ENCODE measurements at regions not wholly inside any gene's neighbourhood (a gene's known extent, or its start where the extent isn't known, plus 50 kb on each side); places are given as distances from the start of the nearest gene placed in this dataset.
A peak's percentile ranks its signal among the peaks of the same experiment; 100 is the strongest.

GRCh38 chr6:145071836-145072235 lies 663.5 kb downstream of the EPM2A start:
- no peaks in the 10 kb centered on the region for H3K9me3 ChIP-seq (ENCODE audit: control insufficient read depth, insufficient read depth, low read length)
- H3K27ac ChIP-seq (ENCODE audit: low read length) = no peak overlapping the region
- H3K27me3 ChIP-seq (ENCODE audit: control insufficient read depth, insufficient read depth, low read length) = no peaks in the 10 kb centered on the region
- no peak overlapping the region for H3K4me3 ChIP-seq (ENCODE audit: low read length)
- H3K36me3 ChIP-seq (ENCODE audit: control insufficient read depth, insufficient read depth, low read length) = no peaks in the 10 kb centered on the region
- no peak for DNase-seq (ENCODE audit: low read depth, low spot score)
- WGBS (ENCODE audit: insufficient coverage, insufficient read length) = no CpG with 5 or more reads among the region's 2 CpGs
- H3K4me1 ChIP-seq (ENCODE audit: control insufficient read depth, insufficient read depth, low read length) = no peaks in the 10 kb centered on the region

DNA sequence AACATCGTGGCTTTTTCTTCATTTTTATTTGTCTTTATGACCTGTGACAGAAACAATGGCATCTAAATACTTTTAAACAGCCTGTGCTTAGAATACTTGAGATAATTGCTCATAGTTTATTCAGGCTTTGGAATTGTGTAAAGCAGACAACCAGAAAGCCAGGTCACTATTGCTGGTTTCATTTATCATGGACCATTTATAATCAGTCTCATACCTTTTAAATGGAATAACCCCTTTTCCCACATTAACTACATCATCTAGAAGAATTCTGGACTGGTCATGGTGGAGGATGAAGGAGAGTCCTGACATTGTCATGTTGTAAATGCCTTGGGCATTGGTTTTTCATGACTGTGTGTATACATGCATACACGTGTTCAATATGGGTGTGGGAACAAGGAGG lies 661.5 kb downstream of the EPM2A start:
- H3K4me1 ChIP-seq (ENCODE audit: control insufficient read depth, insufficient read depth, low read length) = no peaks in the 10 kb centered on the region
- H3K4me3 ChIP-seq (ENCODE audit: low read length) = no peak overlapping the region
- no CpG with 5 or more reads among the region's 2 CpGs for WGBS (ENCODE audit: insufficient coverage, insufficient read length)
- no peaks in the 10 kb centered on the region for H3K9me3 ChIP-seq (ENCODE audit: control insufficient read depth, insufficient read depth, low read length)
- no peak for DNase-seq (ENCODE audit: low read depth, low spot score)
- H3K36me3 ChIP-seq (ENCODE audit: control insufficient read depth, insufficient read depth, low read length) = no peaks in the 10 kb centered on the region
- no peaks in the 10 kb centered on the region for H3K27me3 ChIP-seq (ENCODE audit: control insufficient read depth, insufficient read depth, low read length)
- H3K27ac ChIP-seq (ENCODE audit: low read length) = no peak overlapping the region

- Histone ChIP-seq H3K27me3 (ENCODE audit: control insufficient read depth, insufficient read depth, low read length) (no peaks in the 10 kb centered on the region), H3K4me3 (ENCODE audit: low read length) (no peak overlapping the region), H3K36me3 (ENCODE audit: control insufficient read depth, insufficient read depth, low read length) (no peaks in the 10 kb centered on the region), H3K4me1 (ENCODE audit: control insufficient read depth, insufficient read depth, low read length) (no peaks in the 10 kb centered on the region), H3K27ac (ENCODE audit: low read length) (no peak overlapping the region), H3K9me3 (ENCODE audit: control insufficient read depth, insufficient read depth, low read length) (no peaks in the 10 kb centered on the region)
- no peak for DNase-seq (ENCODE audit: low read depth, low spot score)
Measured at GRCh38 chr6:145074805-145075204, 660.5 kb downstream of the EPM2A start.

GRCh38 chr6:145075425-145075824 lies 659.9 kb downstream of the EPM2A start:
- no peaks in the 10 kb centered on the region for H3K4me1 ChIP-seq (ENCODE audit: control insufficient read depth, insufficient read depth, low read length)
- H3K4me3 ChIP-seq (ENCODE audit: low read length) = no peak overlapping the region
- no peaks in the 10 kb centered on the region for H3K27me3 ChIP-seq (ENCODE audit: control insufficient read depth, insufficient read depth, low read length)
- H3K27ac ChIP-seq (ENCODE audit: low read length) = no peak overlapping the region
- no CpG with 5 or more reads among the region's 1 CpG for WGBS (ENCODE audit: insufficient coverage, insufficient read length)
- DNase-seq (ENCODE audit: low read depth, low spot score) = no peak
- H3K9me3 ChIP-seq (ENCODE audit: control insufficient read depth, insufficient read depth, low read length) = no peaks in the 10 kb centered on the region
- H3K36me3 ChIP-seq (ENCODE audit: control insufficient read depth, insufficient read depth, low read length) = no peaks in the 10 kb centered on the region

DNA sequence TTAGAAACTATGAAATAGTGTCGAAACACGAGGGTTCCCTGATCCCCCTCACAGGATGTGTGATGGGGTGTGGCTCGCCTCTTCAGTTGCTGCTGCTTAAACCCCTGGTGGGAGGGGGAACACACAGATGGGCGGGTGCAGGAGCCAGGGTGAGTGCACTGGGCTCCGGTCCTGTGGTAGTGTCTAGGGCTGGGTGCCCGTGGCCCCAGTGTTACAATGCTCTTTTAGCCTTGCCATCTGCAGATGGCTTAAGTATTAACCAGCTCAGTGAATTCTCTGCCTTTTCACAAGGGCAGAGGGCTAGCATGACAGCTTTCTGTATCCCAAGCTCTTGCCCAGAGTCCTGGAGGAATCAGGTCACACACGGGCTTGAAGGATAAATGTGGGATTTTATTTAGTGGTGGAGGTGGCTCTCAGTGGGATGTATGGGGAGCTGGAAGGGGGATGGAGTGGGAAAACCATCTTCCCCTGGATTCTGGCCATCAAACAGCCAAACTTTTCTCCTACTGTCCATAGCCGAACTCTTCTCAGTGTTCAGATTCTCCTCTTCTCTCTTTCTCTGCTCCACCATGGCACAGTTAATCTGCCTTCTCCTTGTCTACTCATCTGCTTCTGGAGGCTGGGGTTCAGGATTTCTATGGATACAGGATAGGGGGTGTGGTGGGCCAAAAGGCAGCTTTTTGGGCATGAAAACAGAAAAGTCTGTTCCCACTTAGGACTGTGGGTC lies 659.0 kb downstream of the EPM2A start:
- H3K9me3 ChIP-seq (ENCODE audit: control insufficient read depth, insufficient read depth, low read length) = no peaks in the 10 kb centered on the region
- WGBS (ENCODE audit: insufficient coverage, insufficient read length) = no CpG with 5 or more reads among the region's 8 CpGs
- H3K27ac ChIP-seq (ENCODE audit: low read length) = no peak overlapping the region
- no peaks in the 10 kb centered on the region for H3K4me1 ChIP-seq (ENCODE audit: control insufficient read depth, insufficient read depth, low read length)
- DNase-seq (ENCODE audit: low read depth, low spot score) = no peak
- no peaks in the 10 kb centered on the region for H3K36me3 ChIP-seq (ENCODE audit: control insufficient read depth, insufficient read depth, low read length)
- no peak overlapping the region for H3K4me3 ChIP-seq (ENCODE audit: low read length)
- H3K27me3 ChIP-seq (ENCODE audit: control insufficient read depth, insufficient read depth, low read length) = no peaks in the 10 kb centered on the region

- no peak for DNase-seq (ENCODE audit: low read depth, low spot score)
Measured at GRCh38 chr6:145077382-145077781, 657.9 kb downstream of the EPM2A start.

DNA sequence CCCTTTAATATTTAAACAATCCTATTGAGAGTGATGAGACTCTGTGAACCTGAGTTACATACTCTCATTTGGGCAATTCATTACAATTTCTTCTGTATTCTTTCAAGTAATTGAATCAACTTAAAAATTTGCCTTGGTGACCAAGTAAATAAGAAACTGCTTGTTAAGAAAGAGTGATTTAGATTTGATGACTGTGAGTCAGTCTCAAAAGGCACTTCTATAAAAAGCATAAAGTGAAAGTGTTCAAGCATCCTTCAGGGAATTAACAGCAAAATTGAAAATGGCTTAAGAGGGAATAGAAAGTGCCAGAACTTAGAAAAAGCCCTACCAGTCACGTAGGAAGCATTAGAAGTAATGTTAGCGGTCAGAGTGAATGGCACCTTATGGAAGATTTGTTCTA lies 654.7 kb downstream of the EPM2A start:
- H3K27me3 ChIP-seq (ENCODE audit: control insufficient read depth, insufficient read depth, low read length) = no peaks in the 10 kb centered on the region
- H3K27ac ChIP-seq (ENCODE audit: low read length) = no peak overlapping the region
- no peak for DNase-seq (ENCODE audit: low read depth, low spot score)
- no peaks in the 10 kb centered on the region for H3K9me3 ChIP-seq (ENCODE audit: control insufficient read depth, insufficient read depth, low read length)
- no CpG with 5 or more reads among the region's 2 CpGs for WGBS (ENCODE audit: insufficient coverage, insufficient read length)
- no peaks in the 10 kb centered on the region for H3K36me3 ChIP-seq (ENCODE audit: control insufficient read depth, insufficient read depth, low read length)
- no peaks in the 10 kb centered on the region for H3K4me1 ChIP-seq (ENCODE audit: control insufficient read depth, insufficient read depth, low read length)
- no peak overlapping the region for H3K4me3 ChIP-seq (ENCODE audit: low read length)

More at GRCh38 chr6:145077382-145077781, 657.9 kb downstream of the EPM2A start:
- Histone ChIP-seq H3K27ac (ENCODE audit: low read length) (no peak overlapping the region), H3K9me3 (ENCODE audit: control insufficient read depth, insufficient read depth, low read length) (no peaks in the 10 kb centered on the region), H3K4me1 (ENCODE audit: control insufficient read depth, insufficient read depth, low read length) (no peaks in the 10 kb centered on the region), H3K36me3 (ENCODE audit: control insufficient read depth, insufficient read depth, low read length) (no peaks in the 10 kb centered on the region), H3K4me3 (ENCODE audit: low read length) (no peak overlapping the region), H3K27me3 (ENCODE audit: control insufficient read depth, insufficient read depth, low read length) (no peaks in the 10 kb centered on the region)
- WGBS (ENCODE audit: insufficient coverage, insufficient read length) = no CpG with 5 or more reads among the region's 1 CpG

DNA sequence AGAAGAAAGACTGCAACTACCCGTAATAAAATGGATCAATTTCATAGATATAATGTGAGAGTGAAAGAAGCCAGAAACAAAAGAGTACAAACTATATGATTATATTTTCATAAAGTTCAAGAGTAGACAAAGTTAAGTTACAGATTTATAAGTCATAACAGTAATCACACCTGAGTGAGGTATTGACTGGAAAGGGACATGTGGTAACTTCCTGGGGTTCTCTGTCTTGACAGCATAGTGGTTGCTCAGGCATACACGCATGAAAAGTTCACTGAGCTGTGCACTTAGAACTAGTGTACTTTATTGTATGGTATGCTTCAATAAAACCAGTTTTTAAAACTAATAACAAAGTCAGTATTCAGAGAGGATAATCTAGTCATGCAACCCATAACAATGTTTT lies 653.6 kb downstream of the EPM2A start:
- H3K27ac ChIP-seq (ENCODE audit: low read length) = no peak overlapping the region
- no peaks in the 10 kb centered on the region for H3K4me1 ChIP-seq (ENCODE audit: control insufficient read depth, insufficient read depth, low read length)
- no peak for DNase-seq (ENCODE audit: low read depth, low spot score)
- H3K27me3 ChIP-seq (ENCODE audit: control insufficient read depth, insufficient read depth, low read length) = no peaks in the 10 kb centered on the region
- no peaks in the 10 kb centered on the region for H3K36me3 ChIP-seq (ENCODE audit: control insufficient read depth, insufficient read depth, low read length)
- H3K4me3 ChIP-seq (ENCODE audit: low read length) = no peak overlapping the region
- H3K9me3 ChIP-seq (ENCODE audit: control insufficient read depth, insufficient read depth, low read length) = no peaks in the 10 kb centered on the region
- no CpG with 5 or more reads among the region's 2 CpGs for WGBS (ENCODE audit: insufficient coverage, insufficient read length)

DNA sequence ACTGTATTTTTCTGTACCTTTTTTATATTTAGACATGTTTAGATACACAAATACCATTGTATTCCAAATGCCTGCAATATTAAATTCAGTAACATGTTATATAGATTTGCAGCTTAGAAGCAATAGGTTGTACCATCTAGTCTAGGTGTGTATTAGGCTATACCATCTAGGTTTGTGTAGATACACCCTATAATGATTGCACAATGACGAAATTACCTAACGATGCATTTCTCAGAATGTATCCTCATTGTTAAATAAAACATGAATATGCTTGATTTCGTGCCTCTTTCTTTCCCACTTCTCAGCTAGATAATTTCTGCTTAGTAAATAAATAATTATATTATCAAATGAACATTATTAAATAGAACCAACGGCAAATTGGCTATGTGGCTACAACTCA lies 653.0 kb downstream of the EPM2A start:
- H3K4me1 ChIP-seq (ENCODE audit: control insufficient read depth, insufficient read depth, low read length) = no peaks in the 10 kb centered on the region
- whole genome bisulfite sequencing (ENCODE audit: insufficient coverage, insufficient read length) = no CpG with 5 or more reads among the region's 4 CpGs
- DNase-seq (ENCODE audit: low read depth, low spot score) = no peak
- H3K9me3 ChIP-seq (ENCODE audit: control insufficient read depth, insufficient read depth, low read length) = no peaks in the 10 kb centered on the region
- no peak overlapping the region for H3K27ac ChIP-seq (ENCODE audit: low read length)
- H3K27me3 ChIP-seq (ENCODE audit: control insufficient read depth, insufficient read depth, low read length) = no peaks in the 10 kb centered on the region
- no peaks in the 10 kb centered on the region for H3K36me3 ChIP-seq (ENCODE audit: control insufficient read depth, insufficient read depth, low read length)
- no peak overlapping the region for H3K4me3 ChIP-seq (ENCODE audit: low read length)

GRCh38 chr6:145086197-145086596 lies 649.1 kb downstream of the EPM2A start:
- no CpG with 5 or more reads among the region's 3 CpGs for WGBS (ENCODE audit: insufficient coverage, insufficient read length)
- Histone ChIP-seq H3K27me3 (ENCODE audit: control insufficient read depth, insufficient read depth, low read length) (no peaks in the 10 kb centered on the region), H3K36me3 (ENCODE audit: control insufficient read depth, insufficient read depth, low read length) (no peaks in the 10 kb centered on the region), H3K9me3 (ENCODE audit: control insufficient read depth, insufficient read depth, low read length) (no peaks in the 10 kb centered on the region), H3K4me1 (ENCODE audit: control insufficient read depth, insufficient read depth, low read length) (no peaks in the 10 kb centered on the region), H3K4me3 (ENCODE audit: low read length) (no peak overlapping the region), H3K27ac (ENCODE audit: low read length) (no peak overlapping the region)
- DNase-seq (ENCODE audit: low read depth, low spot score) = peak; percentile 11

GRCh38 chr6:145087034-145087433 lies 648.3 kb downstream of the EPM2A start:
- no peak overlapping the region for H3K27ac ChIP-seq (ENCODE audit: low read length)
- H3K4me3 ChIP-seq (ENCODE audit: low read length) = no peak overlapping the region
- no peaks in the 10 kb centered on the region for H3K4me1 ChIP-seq (ENCODE audit: control insufficient read depth, insufficient read depth, low read length)
- H3K9me3 ChIP-seq (ENCODE audit: control insufficient read depth, insufficient read depth, low read length) = no peaks in the 10 kb centered on the region
- no CpG with 5 or more reads among the region's 3 CpGs for WGBS (ENCODE audit: insufficient coverage, insufficient read length)
- no peaks in the 10 kb centered on the region for H3K27me3 ChIP-seq (ENCODE audit: control insufficient read depth, insufficient read depth, low read length)
- no peak for DNase-seq (ENCODE audit: low read depth, low spot score)
- H3K36me3 ChIP-seq (ENCODE audit: control insufficient read depth, insufficient read depth, low read length) = no peaks in the 10 kb centered on the region

Data from iPS DF 6.9 (cell line).